Prostate gland (tissue), 2 donors: ENCODE measurements at regions not wholly inside any gene's neighbourhood (a gene's known extent, or its start where the extent isn't known, plus 50 kb on each side); places are given as distances from the start of the nearest gene placed in this dataset.

ENCODE experiments used
- POLR2A ChIP-seq: fragments of 450-650 bp; IDR thresholded peaks from one replicate; pipeline ENCODE4 v1.6.1; 2016; ENCODE audit warnings: antibody characterized with exemption, mild to moderate bottlenecking
- POLR2AphosphoS5 ChIP-seq: sonication (generic); formaldehyde crosslinking; IDR thresholded peaks from one replicate; pipeline ENCODE4 v1.6.1; 2017; ENCODE audit warnings: antibody characterized with exemption
- TF ChIP-seq, protein P1 (sequence below), 4 experiments: fragments of 200-600 bp in 2 of 4; fragments of 450-650 bp in 2 of 4; sonication (generic) in 2 of 4; IDR thresholded peaks; 1 replicate in 3 of 4; 2 replicates in 1 of 4; pipeline ENCODE4 v1.5.1; 2016 to 2019; ENCODE audit warnings: antibody characterized with exemption in 4 of 4, mild to moderate bottlenecking in 2 of 4, moderate library complexity in 2 of 4

DNA sequence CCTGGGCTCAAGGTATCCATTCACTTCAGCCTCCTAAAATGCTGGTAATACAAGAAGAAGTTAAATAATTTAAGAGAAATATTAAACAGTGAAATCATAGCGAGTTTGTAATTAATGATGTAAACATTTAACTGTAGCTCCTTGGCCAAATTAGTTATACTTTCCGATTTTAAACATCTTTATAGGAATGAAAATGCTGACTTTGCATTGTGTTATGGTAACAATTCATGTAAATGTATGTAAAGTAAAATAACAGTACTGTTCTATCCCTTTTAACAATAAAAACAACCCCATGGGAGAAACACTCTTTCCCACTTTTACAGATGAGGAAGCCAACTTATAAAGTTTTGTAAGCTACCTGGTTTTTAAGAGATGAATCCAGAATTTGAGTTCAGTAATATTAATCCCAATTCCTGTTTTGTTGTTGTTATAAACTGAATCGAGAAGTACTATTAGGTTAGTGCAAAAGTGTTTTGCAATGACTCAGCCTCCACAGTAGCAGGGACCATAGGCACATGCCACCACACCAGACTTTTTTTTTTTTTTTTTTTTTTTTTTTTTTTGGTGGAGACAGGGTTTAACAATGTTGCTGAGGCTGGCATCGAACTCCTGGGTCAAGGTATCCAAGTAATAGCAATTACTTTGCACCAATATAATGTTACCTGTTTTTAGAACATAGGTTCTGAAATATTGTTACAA, 1360.4 kb downstream of the BRINP3 start:
- TF ChIP-seq, protein P1, sequence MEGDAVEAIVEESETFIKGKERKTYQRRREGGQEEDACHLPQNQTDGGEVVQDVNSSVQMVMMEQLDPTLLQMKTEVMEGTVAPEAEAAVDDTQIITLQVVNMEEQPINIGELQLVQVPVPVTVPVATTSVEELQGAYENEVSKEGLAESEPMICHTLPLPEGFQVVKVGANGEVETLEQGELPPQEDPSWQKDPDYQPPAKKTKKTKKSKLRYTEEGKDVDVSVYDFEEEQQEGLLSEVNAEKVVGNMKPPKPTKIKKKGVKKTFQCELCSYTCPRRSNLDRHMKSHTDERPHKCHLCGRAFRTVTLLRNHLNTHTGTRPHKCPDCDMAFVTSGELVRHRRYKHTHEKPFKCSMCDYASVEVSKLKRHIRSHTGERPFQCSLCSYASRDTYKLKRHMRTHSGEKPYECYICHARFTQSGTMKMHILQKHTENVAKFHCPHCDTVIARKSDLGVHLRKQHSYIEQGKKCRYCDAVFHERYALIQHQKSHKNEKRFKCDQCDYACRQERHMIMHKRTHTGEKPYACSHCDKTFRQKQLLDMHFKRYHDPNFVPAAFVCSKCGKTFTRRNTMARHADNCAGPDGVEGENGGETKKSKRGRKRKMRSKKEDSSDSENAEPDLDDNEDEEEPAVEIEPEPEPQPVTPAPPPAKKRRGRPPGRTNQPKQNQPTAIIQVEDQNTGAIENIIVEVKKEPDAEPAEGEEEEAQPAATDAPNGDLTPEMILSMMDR (IDR thresholded peaks at IDR 0.05), result no peak
- TF ChIP-seq POLR2AphosphoS5 (no peak), POLR2A (no peak)
